ENCODE measurements at regions not wholly inside any gene's neighbourhood (a gene's known extent, or its start where the extent isn't known, plus 50 kb on each side); places are given as distances from the start of the nearest gene placed in this dataset.

DNA sequence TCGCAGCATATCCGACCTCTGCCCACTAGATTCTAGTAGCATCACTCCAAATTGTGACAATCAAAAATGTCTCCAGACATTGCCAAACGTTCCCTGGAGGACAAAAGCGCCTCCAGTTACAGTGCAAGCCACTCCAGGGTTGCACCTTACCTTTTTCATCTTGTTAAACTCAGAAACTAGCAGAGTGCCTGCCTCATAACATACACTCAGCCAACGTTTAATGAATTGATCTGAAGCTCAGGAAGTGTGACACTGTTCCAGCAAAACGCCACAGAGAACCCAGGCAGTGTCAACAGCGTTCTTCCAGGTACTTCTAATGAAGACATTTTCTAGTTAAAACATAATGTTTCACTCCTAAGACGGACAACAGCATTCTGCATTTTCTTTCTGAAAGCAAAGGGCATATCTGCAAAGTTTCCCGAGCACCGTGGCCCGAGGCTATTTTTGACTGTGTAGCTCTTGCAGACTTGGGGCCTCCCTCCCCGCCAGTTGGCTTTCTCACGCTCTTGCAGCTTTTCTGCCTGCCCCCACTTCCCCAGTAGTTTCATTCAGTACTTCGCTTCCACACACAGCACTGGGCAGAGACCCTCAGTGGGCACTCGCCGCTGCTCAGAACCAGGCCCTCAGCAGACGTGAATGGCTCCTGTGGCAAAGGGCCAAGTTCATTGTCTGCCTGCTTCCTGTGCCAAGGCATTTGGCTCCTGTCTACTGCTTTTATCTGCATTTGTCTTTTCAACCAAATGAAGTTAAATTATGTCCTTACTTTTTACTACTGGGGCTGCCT is 133.4 kb upstream of the TTC29 start:
- Mint-ChIP-seq H3K9me3 (peaks cover 4% of the 10 kb centered on the region), H3K36me3 (ENCODE audit: low read depth) (no peaks in the 10 kb centered on the region), H3K27me3 (ENCODE audit: low read depth) (no peaks in the 10 kb centered on the region), H3K4me1 (peaks cover 15% of the 10 kb centered on the region), H3K27ac (peak overlapping the region in 2 of 3 experiments; percentile 54 to 87), H3K4me3 (no peak overlapping the region)
- TF ChIP-seq, protein P1, sequence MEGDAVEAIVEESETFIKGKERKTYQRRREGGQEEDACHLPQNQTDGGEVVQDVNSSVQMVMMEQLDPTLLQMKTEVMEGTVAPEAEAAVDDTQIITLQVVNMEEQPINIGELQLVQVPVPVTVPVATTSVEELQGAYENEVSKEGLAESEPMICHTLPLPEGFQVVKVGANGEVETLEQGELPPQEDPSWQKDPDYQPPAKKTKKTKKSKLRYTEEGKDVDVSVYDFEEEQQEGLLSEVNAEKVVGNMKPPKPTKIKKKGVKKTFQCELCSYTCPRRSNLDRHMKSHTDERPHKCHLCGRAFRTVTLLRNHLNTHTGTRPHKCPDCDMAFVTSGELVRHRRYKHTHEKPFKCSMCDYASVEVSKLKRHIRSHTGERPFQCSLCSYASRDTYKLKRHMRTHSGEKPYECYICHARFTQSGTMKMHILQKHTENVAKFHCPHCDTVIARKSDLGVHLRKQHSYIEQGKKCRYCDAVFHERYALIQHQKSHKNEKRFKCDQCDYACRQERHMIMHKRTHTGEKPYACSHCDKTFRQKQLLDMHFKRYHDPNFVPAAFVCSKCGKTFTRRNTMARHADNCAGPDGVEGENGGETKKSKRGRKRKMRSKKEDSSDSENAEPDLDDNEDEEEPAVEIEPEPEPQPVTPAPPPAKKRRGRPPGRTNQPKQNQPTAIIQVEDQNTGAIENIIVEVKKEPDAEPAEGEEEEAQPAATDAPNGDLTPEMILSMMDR (IDR thresholded peaks at IDR 0.05; ENCODE audit: unreplicated experiment in 3 of 3), result no peak

DNA sequence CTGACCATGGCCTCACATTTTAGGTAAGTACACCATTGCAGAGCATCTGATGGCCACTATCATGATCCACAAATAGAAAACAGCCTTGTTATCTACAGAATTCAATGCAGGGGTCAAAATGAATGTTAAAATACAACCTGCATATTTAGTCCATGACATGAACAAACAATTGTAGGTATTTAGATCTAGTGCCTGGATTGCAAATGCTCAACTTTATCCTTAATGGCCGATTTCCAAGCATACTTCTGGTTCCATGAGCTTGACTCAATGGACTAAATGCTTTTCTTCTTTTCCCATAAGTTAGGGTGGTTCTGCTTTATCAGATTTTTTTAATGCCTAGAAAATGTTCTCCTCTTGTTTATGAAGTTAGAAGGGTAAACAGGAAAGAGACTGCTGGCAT is 139.2 kb upstream of the TTC29 start:
- no peaks in the 10 kb centered on the region for H3K36me3 Mint-ChIP-seq (ENCODE audit: low read depth)
- H3K9me3 Mint-ChIP-seq, result no peaks in the 10 kb centered on the region
- TF ChIP-seq, protein P1 (IDR thresholded peaks at IDR 0.05; ENCODE audit: unreplicated experiment in 3 of 3), result no peak
- H3K27ac Mint-ChIP-seq, result no peak overlapping the region
- H3K4me3 Mint-ChIP-seq, result no peak overlapping the region
- H3K4me1 Mint-ChIP-seq, result peaks cover 17% of the 10 kb centered on the region
- no peaks in the 10 kb centered on the region for H3K27me3 Mint-ChIP-seq (ENCODE audit: low read depth)

DNA sequence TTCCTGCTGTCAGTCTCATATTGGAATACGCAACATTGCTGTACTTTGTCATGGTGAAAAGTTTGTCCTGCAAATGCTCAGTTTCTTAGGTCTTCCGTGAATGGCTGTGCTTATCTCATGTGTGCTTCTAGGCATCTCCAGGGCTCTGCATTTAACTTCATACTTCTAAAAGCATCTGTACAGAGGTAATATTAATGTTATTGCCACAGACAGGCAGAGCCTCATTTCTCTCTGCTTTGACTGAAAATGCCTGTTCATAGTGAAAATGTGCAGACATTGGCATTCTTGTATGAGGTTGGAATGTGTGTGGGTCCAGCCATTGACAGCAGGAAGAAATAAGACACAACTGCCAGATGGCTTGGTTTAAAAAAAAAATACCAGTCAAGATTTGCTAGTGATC is 140.1 kb upstream of the TTC29 start:
- H3K4me1 Mint-ChIP-seq, result peaks cover 10% of the 10 kb centered on the region
- H3K36me3 Mint-ChIP-seq (ENCODE audit: low read depth), result no peaks in the 10 kb centered on the region
- H3K27me3 Mint-ChIP-seq (ENCODE audit: low read depth), result no peaks in the 10 kb centered on the region
- H3K27ac Mint-ChIP-seq, result peak overlapping the region in 1 of 3 experiments; percentile 75
- no peak overlapping the region for H3K4me3 Mint-ChIP-seq
- H3K9me3 Mint-ChIP-seq, result no peaks in the 10 kb centered on the region
- TF ChIP-seq, protein P1 (IDR thresholded peaks at IDR 0.05; ENCODE audit: unreplicated experiment in 3 of 3), result no peak

DNA sequence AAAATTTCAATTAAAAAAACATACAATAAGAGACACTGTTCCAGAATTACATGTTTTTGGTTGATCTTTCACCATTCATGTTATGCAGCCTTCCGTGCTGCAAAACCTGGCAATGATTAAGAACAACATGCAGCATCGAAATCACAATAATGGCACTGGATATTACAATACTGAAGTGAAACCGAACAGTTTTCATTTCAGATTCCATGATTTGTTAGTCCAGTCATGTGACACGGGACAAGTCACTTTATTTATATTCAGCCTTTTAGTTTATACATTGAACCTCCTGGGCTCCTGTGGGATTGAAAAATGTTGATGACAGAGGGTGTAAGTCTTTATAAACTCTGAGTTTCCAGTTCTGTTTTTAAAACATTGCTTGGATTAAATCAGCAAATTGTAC is 142.5 kb upstream of the TTC29 start:
- TF ChIP-seq, protein P1 (IDR thresholded peaks at IDR 0.05; ENCODE audit: unreplicated experiment in 3 of 3), result no peak
- no peaks in the 10 kb centered on the region for H3K36me3 Mint-ChIP-seq (ENCODE audit: low read depth)
- H3K27me3 Mint-ChIP-seq (ENCODE audit: low read depth), result no peaks in the 10 kb centered on the region
- H3K9me3 Mint-ChIP-seq, result no peaks in the 10 kb centered on the region
- H3K4me3 Mint-ChIP-seq, result no peak overlapping the region
- H3K27ac Mint-ChIP-seq, result peak overlapping the region in 1 of 3 experiments; percentile 15
- peaks cover 13% of the 10 kb centered on the region for H3K4me1 Mint-ChIP-seq

DNA sequence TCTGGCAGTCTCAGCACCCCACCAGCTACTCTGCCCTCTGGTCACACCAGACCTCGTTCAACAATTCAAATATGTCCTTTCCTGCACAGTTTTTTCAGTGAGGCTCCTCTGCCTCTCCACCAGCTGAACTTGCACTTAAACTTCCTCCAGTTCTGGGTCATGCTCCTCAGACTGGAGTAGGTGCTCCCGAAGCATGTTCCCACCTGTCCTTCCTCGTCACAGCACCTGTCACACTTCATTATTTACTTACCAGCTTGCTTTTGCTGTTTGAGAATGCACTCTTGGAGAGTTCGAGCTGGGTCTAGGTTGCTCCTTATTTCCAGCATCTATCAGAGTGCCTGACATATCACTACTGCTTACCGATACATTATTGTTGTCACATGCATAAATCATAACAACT is 144.8 kb upstream of the TTC29 start:
- TF ChIP-seq, protein P1 (IDR thresholded peaks at IDR 0.05; ENCODE audit: unreplicated experiment in 3 of 3), result no peak
- Mint-ChIP-seq H3K27ac (no peak overlapping the region), H3K4me3 (no peak overlapping the region), H3K27me3 (ENCODE audit: low read depth) (no peaks in the 10 kb centered on the region), H3K36me3 (ENCODE audit: low read depth) (no peaks in the 10 kb centered on the region), H3K4me1 (peaks cover 16% of the 10 kb centered on the region), H3K9me3 (no peaks in the 10 kb centered on the region)

DNA sequence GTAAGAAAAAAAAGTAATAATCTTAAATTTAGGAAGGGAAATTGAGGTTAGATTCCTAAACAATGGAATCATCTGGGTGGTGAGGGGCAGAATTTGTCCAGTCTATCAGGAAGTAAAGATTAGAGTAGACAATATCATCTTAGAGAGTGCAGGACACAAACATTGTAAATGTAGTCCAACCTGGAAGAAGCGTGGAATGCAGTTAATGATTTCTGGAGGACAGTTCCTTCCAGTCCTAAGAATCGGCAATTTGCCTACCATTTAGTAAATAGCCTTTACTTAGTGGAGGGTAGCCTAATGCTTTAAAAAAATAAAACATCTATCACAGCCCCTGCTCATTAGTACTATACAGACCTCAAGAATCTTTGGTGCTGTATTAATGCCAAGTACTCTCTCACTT is 147.5 kb upstream of the TTC29 start:
- TF ChIP-seq, protein P1 (IDR thresholded peaks at IDR 0.05; ENCODE audit: unreplicated experiment in 3 of 3), result no peak
- H3K36me3 Mint-ChIP-seq (ENCODE audit: low read depth), result no peaks in the 10 kb centered on the region
- peaks cover 12% of the 10 kb centered on the region for H3K4me1 Mint-ChIP-seq
- H3K9me3 Mint-ChIP-seq, result no peaks in the 10 kb centered on the region
- no peak overlapping the region for H3K27ac Mint-ChIP-seq
- H3K27me3 Mint-ChIP-seq (ENCODE audit: low read depth), result no peaks in the 10 kb centered on the region
- no peak overlapping the region for H3K4me3 Mint-ChIP-seq

All from nephron (organoid).